ENCODE measurements at regions not wholly inside any gene's neighbourhood (a gene's known extent, or its start where the extent isn't known, plus 50 kb on each side); places are given as distances from the start of the nearest gene placed in this dataset.

DNA sequence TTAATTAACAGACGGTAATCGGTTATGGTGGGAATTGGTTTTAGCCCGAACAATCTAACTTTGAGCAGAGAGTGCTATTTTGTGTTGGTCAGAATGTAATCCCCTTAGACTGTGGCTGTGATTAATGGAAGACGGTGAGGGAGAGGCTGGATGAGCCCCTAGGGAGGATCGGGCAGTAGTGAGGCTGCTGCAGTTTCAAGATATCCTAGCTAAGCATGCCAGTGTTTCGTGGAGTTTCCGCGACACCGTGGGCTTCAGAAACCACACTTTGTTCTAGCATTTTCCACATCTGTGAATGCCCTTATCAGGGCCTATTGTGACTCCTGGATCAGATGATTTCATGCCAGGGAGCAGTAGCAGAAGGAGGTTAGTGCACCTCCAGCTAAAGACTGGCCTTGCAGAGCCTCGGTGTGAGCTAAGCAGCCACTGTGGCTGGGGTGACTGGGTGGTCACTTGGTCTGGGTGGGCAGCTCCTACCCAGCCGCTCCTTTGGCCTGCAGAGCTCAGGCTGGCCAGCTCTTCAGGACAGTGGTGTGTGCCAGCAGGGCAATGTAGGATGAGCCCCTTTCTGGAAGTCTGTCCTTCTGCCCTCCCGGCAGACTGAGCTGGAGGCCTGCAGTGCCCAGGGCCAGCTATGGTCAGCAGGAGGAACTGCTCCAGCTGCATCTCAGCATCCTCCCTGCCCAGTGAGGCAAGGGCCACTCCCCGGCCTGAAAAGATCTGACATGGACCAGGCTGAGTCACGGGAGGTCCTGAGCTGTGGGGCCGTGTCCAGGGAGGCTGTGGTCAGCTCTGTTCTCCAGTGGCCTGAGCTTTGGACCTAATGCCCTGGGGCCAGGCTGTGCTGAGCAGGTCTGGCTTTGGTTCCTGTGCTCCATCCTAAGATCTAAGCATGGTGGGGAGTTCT is 142.6 kb upstream of the GPC1 start:
- Histone ChIP-seq H4K5ac (ENCODE audit: low read depth, low read length) (no peak overlapping the region), H3K79me1 (ENCODE audit: low read depth in 1 of 2, low read length in 2 of 2) (no peaks in the 10 kb centered on the region), H4K20me1 (ENCODE audit: insufficient read depth, low read length) (no peaks in the 10 kb centered on the region), H3K9ac (ENCODE audit: low read depth, low read length) (no peak overlapping the region), H2BK5ac (ENCODE audit: low read depth, low read length, poor library complexity, severe bottlenecking) (no peak overlapping the region), H2AK9ac (replicated peaks; ENCODE audit: low read depth, low read length, poor library complexity) (no peak overlapping the region), H3K14ac (replicated peaks; ENCODE audit: low read depth, low read length) (no peak overlapping the region), H4K91ac (ENCODE audit: insufficient read depth, low read depth, low read length) (no peak overlapping the region), H2AK5ac (ENCODE audit: low read depth, low read length) (no peak overlapping the region), H2BK20ac (ENCODE audit: low read depth, low read length) (no peak overlapping the region), H3K9me3 (ENCODE audit: control insufficient read depth, insufficient read depth, low read length) (no peaks in the 10 kb centered on the region), H4K8ac (ENCODE audit: low read depth in 2 of 2, low read length in 2 of 2) (no peak overlapping the region), H3K18ac (ENCODE audit: low read depth, low read length) (no peak overlapping the region), H3K27ac (ENCODE audit: insufficient read depth, low read length) (no peak overlapping the region), H3K9me1 (ENCODE audit: insufficient read depth, low read length) (no peaks in the 10 kb centered on the region; the same call in 1 of the 2 replicates), H3K4me1 (ENCODE audit: control insufficient read depth, insufficient read depth, low read length) (no peaks in the 10 kb centered on the region), H3K4me3 (ENCODE audit: insufficient read depth, low read depth, low read length) (no peak overlapping the region), H3K56ac (ENCODE audit: extremely low read depth, insufficient read depth, low read length) (no peak overlapping the region), H3K4ac (ENCODE audit: low read depth, low read length) (no peak overlapping the region), H2BK15ac (ENCODE audit: low read depth, low read length) (no peak overlapping the region), H2BK120ac (ENCODE audit: low read depth, low read length) (no peak overlapping the region), H2AFZ (replicated peaks; ENCODE audit: low read length, poor library complexity) (peak overlapping the region; percentile 33), H3K23ac (ENCODE audit: low read depth, low read length) (no peak overlapping the region), H3K36me3 (ENCODE audit: control insufficient read depth, insufficient read depth, low read length) (no peaks in the 10 kb centered on the region), H3K4me2 (ENCODE audit: low read depth, low read length) (no peak overlapping the region), H3K27me3 (ENCODE audit: control insufficient read depth, insufficient read depth, low read length) (peaks cover 30% of the 10 kb centered on the region; the same call in 1 of the 2 replicates)
- 65% methylated on average over 4 of the region's 15 CpGs; no CpG with 5 or more reads in 1 of the 2 experiments for WGBS, 2 experiments (ENCODE audit: extremely low coverage in 2 of 2, insufficient read length in 1 of 2)
- ATAC-seq (ENCODE audit: low read depth), result no peak
- in situ Hi-C loops (cut with MboI; ENCODE audit: low sequenced_read_pairs) (no loop called here), intact Hi-C loops (cut with micrococcal nuclease) (no loop called here), dilution Hi-C loops (cut with HindIII; ENCODE audit: low sequenced_read_pairs, unreplicated experiment) (no loop called here)
- TF ChIP-seq RCOR1 (IDR thresholded peaks at IDR 0.05; ENCODE audit: insufficient replicate concordance, low read length) (no peak), BHLHE40 (IDR thresholded peaks at IDR 0.05; ENCODE audit: low read depth, low read length) (no peak), CHD1 (IDR thresholded peaks at IDR 0.05; ENCODE audit: low read depth, low read length) (no peak), NFE2L2 (IDR thresholded peaks at IDR 0.05; ENCODE audit: low read depth, low read length) (no peak), MAZ (IDR thresholded peaks at IDR 0.05; ENCODE audit: borderline replicate concordance, low read depth, low read length) (no peak), SMC3 (IDR thresholded peaks at IDR 0.05; ENCODE audit: low read depth, low read length) (no peak), RFX5 (IDR thresholded peaks at IDR 0.05; ENCODE audit: low read depth, low read length) (no peak), RAD21 (IDR thresholded peaks at IDR 0.05; ENCODE audit: low read length) (no peak), FOS (IDR thresholded peaks at IDR 0.05; ENCODE audit: low read depth, low read length) (no peak), POLR2A (IDR thresholded peaks at IDR 0.05; ENCODE audit: low read depth, low read length) (no peak), MAFK (IDR thresholded peaks at IDR 0.05; ENCODE audit: low read depth, low read length) (no peak)
- TF ChIP-seq, protein P1, sequence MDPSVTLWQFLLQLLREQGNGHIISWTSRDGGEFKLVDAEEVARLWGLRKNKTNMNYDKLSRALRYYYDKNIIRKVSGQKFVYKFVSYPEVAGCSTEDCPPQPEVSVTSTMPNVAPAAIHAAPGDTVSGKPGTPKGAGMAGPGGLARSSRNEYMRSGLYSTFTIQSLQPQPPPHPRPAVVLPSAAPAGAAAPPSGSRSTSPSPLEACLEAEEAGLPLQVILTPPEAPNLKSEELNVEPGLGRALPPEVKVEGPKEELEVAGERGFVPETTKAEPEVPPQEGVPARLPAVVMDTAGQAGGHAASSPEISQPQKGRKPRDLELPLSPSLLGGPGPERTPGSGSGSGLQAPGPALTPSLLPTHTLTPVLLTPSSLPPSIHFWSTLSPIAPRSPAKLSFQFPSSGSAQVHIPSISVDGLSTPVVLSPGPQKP (IDR thresholded peaks at IDR 0.05; ENCODE audit: borderline replicate concordance, low read depth, low read length), result no peak
- TF ChIP-seq, protein P2, sequence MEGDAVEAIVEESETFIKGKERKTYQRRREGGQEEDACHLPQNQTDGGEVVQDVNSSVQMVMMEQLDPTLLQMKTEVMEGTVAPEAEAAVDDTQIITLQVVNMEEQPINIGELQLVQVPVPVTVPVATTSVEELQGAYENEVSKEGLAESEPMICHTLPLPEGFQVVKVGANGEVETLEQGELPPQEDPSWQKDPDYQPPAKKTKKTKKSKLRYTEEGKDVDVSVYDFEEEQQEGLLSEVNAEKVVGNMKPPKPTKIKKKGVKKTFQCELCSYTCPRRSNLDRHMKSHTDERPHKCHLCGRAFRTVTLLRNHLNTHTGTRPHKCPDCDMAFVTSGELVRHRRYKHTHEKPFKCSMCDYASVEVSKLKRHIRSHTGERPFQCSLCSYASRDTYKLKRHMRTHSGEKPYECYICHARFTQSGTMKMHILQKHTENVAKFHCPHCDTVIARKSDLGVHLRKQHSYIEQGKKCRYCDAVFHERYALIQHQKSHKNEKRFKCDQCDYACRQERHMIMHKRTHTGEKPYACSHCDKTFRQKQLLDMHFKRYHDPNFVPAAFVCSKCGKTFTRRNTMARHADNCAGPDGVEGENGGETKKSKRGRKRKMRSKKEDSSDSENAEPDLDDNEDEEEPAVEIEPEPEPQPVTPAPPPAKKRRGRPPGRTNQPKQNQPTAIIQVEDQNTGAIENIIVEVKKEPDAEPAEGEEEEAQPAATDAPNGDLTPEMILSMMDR (conservative IDR thresholded peaks at IDR 0.05; ENCODE audit: low read depth, low read length), result no peak
- POLR2A ChIA-PET (ENCODE audit: unreplicated experiment), result no interaction called here
- BruUV-seq (replicated peaks), result no TSS peak
- no peak for DNase-seq
- CTCF ChIA-PET, result interaction anchor here (1.1 kb wide), 1 partner anchor 29 kb away, joined by 3 read pairs; no protein-coding TSS in a partner anchor

Measured in IMR-90 (cell line).